GM12875 (cell line): ENCODE measurements at regions not wholly inside any gene's neighbourhood (a gene's known extent, or its start where the extent isn't known, plus 50 kb on each side); places are given as distances from the start of the nearest gene placed in this dataset.

Experiments used
- H3K4me3 ChIP-seq: one replicate; pipeline ENCODE4 v1.5.1; 2011; ENCODE audit warnings: low read depth, low read length, control low read depth
- CTCF ChIP-seq: IDR thresholded peaks from 2 replicates; pipeline ENCODE4 v1.5.1; 2011; ENCODE audit warnings: low read depth, mild to moderate bottlenecking, control low read depth, inconsistent platforms, low read length, moderate library complexity, borderline replicate concordance; ENCODE audit not compliant: insufficient read depth

DNA sequence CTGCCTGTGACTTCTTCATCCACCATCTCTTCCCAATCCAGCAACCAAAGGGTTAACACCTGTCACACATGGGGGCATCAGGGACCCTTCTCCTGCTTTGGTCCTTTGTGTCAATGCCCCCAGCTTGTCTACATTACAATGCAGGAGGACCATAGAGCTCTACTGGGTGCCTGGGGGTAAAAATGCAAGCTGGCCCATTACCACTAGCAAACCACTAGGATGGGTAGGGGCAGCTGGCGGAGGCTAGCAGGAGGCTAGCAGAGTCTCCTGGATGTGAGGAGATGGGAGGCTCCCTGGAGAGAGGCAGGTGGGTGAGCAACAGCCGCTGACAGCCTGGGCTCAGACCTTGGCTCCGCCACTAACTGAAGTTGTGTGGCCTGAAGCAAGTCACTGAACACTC is 153.4 kb upstream of the SKOR2 start:
- no peak for TF ChIP-seq CTCF
- no peak overlapping the region for H3K4me3 ChIP-seq

GRCh38 chr18:47403949-47404348 is 152.5 kb upstream of the SKOR2 start:
- no peak for TF ChIP-seq CTCF
- H3K4me3 ChIP-seq: no peak overlapping the region

- H3K4me3 ChIP-seq: no peak overlapping the region
- no peak for TF ChIP-seq CTCF
Measured at GRCh38 chr18:47403317-47403716, 151.9 kb upstream of the SKOR2 start.

- H3K4me3 ChIP-seq: no peak overlapping the region
- TF ChIP-seq CTCF: no peak
Measured at GRCh38 chr18:47399475-47399874, 148.0 kb upstream of the SKOR2 start.

GRCh38 chr18:47397671-47398319 is 146.3 kb upstream of the SKOR2 start:
- peak; percentile 66; the same call in 1 of the 2 replicates for TF ChIP-seq CTCF
- no peak overlapping the region for H3K4me3 ChIP-seq

DNA sequence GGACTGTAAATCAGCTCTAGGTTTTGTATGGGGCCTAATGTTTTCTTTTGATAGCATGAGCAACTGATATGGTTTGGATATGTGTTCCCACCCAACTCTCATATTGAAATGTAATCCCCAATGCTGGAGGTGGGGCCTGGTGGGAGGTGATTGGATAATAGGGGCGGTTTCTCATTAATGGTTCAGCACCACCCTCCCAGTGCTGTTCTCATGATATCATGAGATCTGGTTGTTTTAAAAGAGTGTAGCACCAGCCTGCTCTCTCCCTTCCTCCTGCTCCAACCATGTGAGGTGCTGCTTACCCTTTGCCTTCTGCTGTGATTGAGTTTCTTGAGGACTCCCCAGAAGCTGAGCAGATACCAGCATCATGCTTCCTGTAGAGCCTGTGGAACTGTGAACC is 140.2 kb upstream of the SKOR2 start:
- TF ChIP-seq CTCF: no peak
- H3K4me3 ChIP-seq: no peak overlapping the region

DNA sequence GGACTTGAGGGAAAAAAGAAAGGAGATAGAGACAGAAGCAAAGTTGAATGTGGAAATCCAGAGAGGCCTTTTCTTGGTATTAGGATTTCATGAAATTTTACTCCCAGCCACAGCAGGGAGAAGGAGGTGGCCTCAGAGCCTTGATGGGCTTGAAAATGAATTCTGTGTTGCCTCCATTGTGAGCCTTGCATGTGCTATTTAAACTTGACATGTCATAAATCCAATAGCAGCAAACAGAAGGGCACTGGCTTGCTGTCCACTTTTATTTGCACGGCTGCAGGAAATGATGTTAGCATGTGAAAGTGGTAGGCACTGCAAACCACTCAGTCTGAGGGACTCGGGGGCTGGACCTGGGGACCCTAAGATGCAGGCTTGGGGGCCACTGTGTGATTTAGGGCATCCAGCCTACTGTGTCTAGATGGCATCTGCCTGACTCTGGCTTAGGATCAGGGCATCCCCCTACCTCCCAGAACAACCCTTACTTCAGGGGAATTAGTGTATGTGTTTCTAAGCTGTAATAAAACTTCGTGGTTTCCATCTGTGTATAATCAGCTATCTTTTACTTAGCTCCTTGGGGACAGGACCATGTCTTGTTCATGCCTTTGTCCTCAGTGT is 139.1 kb upstream of the SKOR2 start:
- no peak for TF ChIP-seq CTCF
- H3K4me3 ChIP-seq: no peak overlapping the region
